Right lobe of liver (tissue), 6 donors: ENCODE measurements at regions not wholly inside any gene's neighbourhood (a gene's known extent, or its start where the extent isn't known, plus 50 kb on each side); places are given as distances from the start of the nearest gene placed in this dataset.

ENCODE experiments used
- ATAC-seq, 4 donors: fragments of 200-7000 bp; cut with Tn5 transposase; one replicate each; pipeline ENCODE4 v1.9.1; 2020; ENCODE audit warnings: mild to moderate bottlenecking in 4 of 4, moderate library complexity in 4 of 4
- DNase-seq, 3 donors: peaks; one replicate each; pipeline ENCODE4 v3.0.0-alpha.2; 2020
- H3K27ac ChIP-seq, 3 donors: fragments of 200-600 bp; one replicate each; pipeline ENCODE4 v1.8.0; 2022
- H3K27me3 ChIP-seq, 2 donors: fragments of 200-600 bp; one replicate each; pipeline ENCODE4 v1.8.0; 2022
- H3K36me3 ChIP-seq, 4 donors: fragments of 200-600 bp; sonication (generic) in 1 of 4; one replicate each; pipeline versions ENCODE4 v1.5.1 to v1.8.0; 2017 to 2022; ENCODE audit warnings: control low read depth in 1 of 4
- H3K4me1 ChIP-seq, 4 donors: fragments of 200-600 bp; sonication (generic) in 1 of 4; one replicate each; pipeline versions ENCODE4 v1.5.1 to v1.8.0; 2017 to 2022; ENCODE audit warnings: control low read depth in 1 of 4
- H3K4me3 ChIP-seq, 3 donors: fragments of 200-600 bp; one replicate each; pipeline ENCODE4 v1.8.0; 2022
- H3K9me3 ChIP-seq, 4 donors: fragments of 200-600 bp; sonication (generic) in 1 of 4; one replicate each; pipeline versions ENCODE4 v1.5.1 to v1.8.0; 2017 to 2022; ENCODE audit warnings: control low read depth in 1 of 4
- CTCF ChIP-seq, 4 donors: fragments of 200-600 bp in 3 of 4; fragments of 450-650 bp in 1 of 4; IDR thresholded peaks; one replicate each; pipeline versions ENCODE4 v1.5.1 to v1.8.0; 2016 to 2022; ENCODE audit warnings: antibody characterized with exemption in 4 of 4, mild to moderate bottlenecking in 2 of 4
- POLR2A ChIP-seq: fragments of 450-650 bp; IDR thresholded peaks from one replicate; pipeline ENCODE4 v1.6.1; 2017; ENCODE audit warnings: antibody characterized with exemption, mild to moderate bottlenecking
- WGBS: methylation state at CpG from one replicate; pipeline ENCODE4 v1.1.6; 2018; ENCODE audit warnings: low coverage, low lambda C conversion rate; ENCODE audit not compliant: insufficient coverage; ENCODE audit errors: missing lambda C conversion rate; 5-methylcytosine and 5-hydroxymethylcytosine counted together
- intact Hi-C, 2 donors: fragments of 100-400 bp; cut with DNase I; formaldehyde crosslinking; loops; one replicate each; pipeline versions ENCODE4 v1.11.2 to v1.14.1; 2022
- donor health status: DM: no; HTN: yes; CAD: no.
- donor health status: DM: no; HTN: no; CAD: no.
- donor health status: DM: no; HTN: no; CAD: no.
- donor health status: DM: no; HTN: yes; CAD: no.
- donor health status: DM: no; HTN: yes; CAD: no.

GRCh38 chr2:188678882-188679281, 295.3 kb upstream of the COL3A1 start:
- ATAC-seq (no peak), DNase-seq (no peak)
- TF ChIP-seq POLR2A (no peak), CTCF (IDR thresholded peaks at IDR 0.05) (no peak)
- intact Hi-C loops = no loop called here
- Histone ChIP-seq H3K36me3 (no peaks in the 10 kb centered on the region), H3K4me1 (no peaks in the 10 kb centered on the region), H3K27me3 (no peaks in the 10 kb centered on the region), H3K9me3 (no peaks in the 10 kb centered on the region), H3K4me3 (no peak overlapping the region), H3K27ac (no peak overlapping the region)
- WGBS = 23% methylated on average over 2 of the region's 2 CpGs

- intact Hi-C loops = no loop called here
- Histone ChIP-seq H3K4me1 (no peaks in the 10 kb centered on the region), H3K4me3 (no peak overlapping the region), H3K36me3 (no peaks in the 10 kb centered on the region), H3K27me3 (no peaks in the 10 kb centered on the region), H3K9me3 (no peaks in the 10 kb centered on the region), H3K27ac (no peak overlapping the region)
- no peak for DNase-seq
- 42% methylated on average over 1 of the region's 1 CpG for WGBS
- no peak for ATAC-seq
- TF ChIP-seq POLR2A (no peak), CTCF (IDR thresholded peaks at IDR 0.05) (no peak)
Measured at GRCh38 chr2:188682838-188683237, 291.3 kb upstream of the COL3A1 start.

GRCh38 chr2:188684795-188685194, 289.4 kb upstream of the COL3A1 start:
- no peak overlapping the region for H3K4me3 ChIP-seq
- no peak for DNase-seq

GRCh38 chr2:188693111-188693510, 281.1 kb upstream of the COL3A1 start:
- WGBS = 29% methylated on average over 1 of the region's 4 CpGs
- intact Hi-C loops = no loop called here
- H3K4me3 ChIP-seq = no peak overlapping the region
- no peak for ATAC-seq
- no peak overlapping the region for H3K27ac ChIP-seq
- TF ChIP-seq CTCF (IDR thresholded peaks at IDR 0.05) (no peak), POLR2A (no peak)
- no peaks in the 10 kb centered on the region for H3K4me1 ChIP-seq
- no peak for DNase-seq
- H3K9me3 ChIP-seq = no peaks in the 10 kb centered on the region
- H3K36me3 ChIP-seq = no peaks in the 10 kb centered on the region
- H3K27me3 ChIP-seq = no peaks in the 10 kb centered on the region

More at GRCh38 chr2:188684795-188685194, 289.4 kb upstream of the COL3A1 start:
- H3K9me3 ChIP-seq = no peaks in the 10 kb centered on the region
- H3K27ac ChIP-seq = no peak overlapping the region
- H3K27me3 ChIP-seq = no peaks in the 10 kb centered on the region
- no peak for TF ChIP-seq POLR2A
- TF ChIP-seq CTCF (IDR thresholded peaks at IDR 0.05) = no peak
- no peak for ATAC-seq
- H3K36me3 ChIP-seq = no peaks in the 10 kb centered on the region
- WGBS = 45% methylated on average over 3 of the region's 3 CpGs
- intact Hi-C loops = no loop called here
- H3K4me1 ChIP-seq = no peaks in the 10 kb centered on the region

- no peak overlapping the region for H3K4me3 ChIP-seq
- no peaks in the 10 kb centered on the region for H3K4me1 ChIP-seq
- DNase-seq = no peak
- TF ChIP-seq CTCF (IDR thresholded peaks at IDR 0.05) (no peak), POLR2A (no peak)
- H3K9me3 ChIP-seq = no peaks in the 10 kb centered on the region
- WGBS = 41% methylated on average over 2 of the region's 2 CpGs
- no peak overlapping the region for H3K27ac ChIP-seq
- intact Hi-C loops = no loop called here
- no peak for ATAC-seq
- no peaks in the 10 kb centered on the region for H3K36me3 ChIP-seq
- H3K27me3 ChIP-seq = no peaks in the 10 kb centered on the region
Measured at GRCh38 chr2:188693771-188694170, 280.4 kb upstream of the COL3A1 start.
